PC-9 (cell line): ENCODE measurements at regions not wholly inside any gene's neighbourhood (a gene's known extent, or its start where the extent isn't known, plus 50 kb on each side); places are given as distances from the start of the nearest gene placed in this dataset.

Source experiments
- BruUV-seq: library from RNA; stranded (reverse); fragments of 400-500 nt; replicated peaks from 2 replicates; lab custom pipeline; 2021; lab: Mats Ljungman, UMichigan
- CTCF ChIA-PET: fragments of 300-600 bp; sonication (Branson Sonifier 250); formaldehyde crosslinking; loops from one replicate; lab custom pipeline; 2022; ENCODE audit warnings: antibody characterized with exemption; lab: Charles Lee
- POLR2A ChIA-PET: fragments of 300-600 bp; sonication (Branson Sonifier 250); formaldehyde crosslinking; loops from one replicate; lab custom pipeline; 2022; ENCODE audit warnings: antibody characterized with exemption; ENCODE audit not compliant: unreplicated experiment; lab: Charles Lee
- DNase-seq, 2 experiments: peaks; one replicate each; pipeline versions ENCODE4 v3.0.0 to v3.0.0-alpha.2; 2015 to 2022; ENCODE audit warnings: mixed read lengths in 1 of 2
- H2AFZ ChIP-seq: fragments of 200-600 bp; sonication (generic); 2 replicates; pipeline ENCODE4 v1.8.1; 2017; ENCODE audit warnings: antibody characterized with exemption
- H3F3A ChIP-seq: fragments of 200-600 bp; sonication (generic); 2 replicates; pipeline ENCODE4 v1.8.1; 2017; ENCODE audit warnings: antibody characterized with exemption, mild to moderate bottlenecking, low read depth; ENCODE audit not compliant: insufficient read depth
- H3K27ac ChIP-seq: fragments of 200-600 bp; sonication (generic); 2 replicates; pipeline ENCODE4 v1.6.1; 2016; ENCODE audit warnings: mixed run types
- H3K27me3 ChIP-seq: fragments of 200-600 bp; sonication (generic); 2 replicates; pipeline ENCODE4 v1.6.1; 2016; ENCODE audit warnings: low read depth, mixed run types; ENCODE audit not compliant: insufficient read depth
- H3K36me3 ChIP-seq: fragments of 200-600 bp; sonication (generic); 2 replicates; pipeline ENCODE4 v1.6.1; 2016; ENCODE audit warnings: low read depth, mixed run types
- H3K4me1 ChIP-seq: fragments of 200-600 bp; sonication (generic); replicated peaks from 2 replicates; pipeline ENCODE4 v1.6.1; 2016; ENCODE audit warnings: mixed run types; ENCODE audit not compliant: insufficient read depth
- H3K4me2 ChIP-seq: fragments of 200-600 bp; sonication (generic); 2 replicates; pipeline ENCODE4 v1.6.1; 2017; ENCODE audit warnings: mixed run types
- H3K4me3 ChIP-seq: fragments of 200-600 bp; sonication (generic); 2 replicates; pipeline ENCODE4 v1.6.1; 2016; ENCODE audit warnings: mixed run types
- H3K79me2 ChIP-seq: fragments of 200-600 bp; sonication (generic); 2 replicates; pipeline ENCODE4 v1.6.1; 2017; ENCODE audit warnings: low read depth, mixed run types
- H3K9me2 ChIP-seq: fragments of 200-600 bp; sonication (generic); 2 replicates; pipeline ENCODE4 v1.8.1; 2017; ENCODE audit warnings: mild to moderate bottlenecking; ENCODE audit not compliant: insufficient read depth
- H3K9me3 ChIP-seq: fragments of 200-600 bp; sonication (generic); 2 replicates; pipeline ENCODE4 v1.8.1; 2016; ENCODE audit warnings: low read depth; ENCODE audit not compliant: insufficient read depth
- H4K20me1 ChIP-seq: fragments of 200-600 bp; sonication (generic); 2 replicates; pipeline ENCODE4 v1.8.1; 2017; ENCODE audit not compliant: insufficient read depth
- CTCF ChIP-seq: fragments of 200-600 bp; sonication (generic); conservative IDR thresholded peaks from 2 replicates; pipeline ENCODE4 v1.6.1; 2017; ENCODE audit warnings: mixed run types, antibody characterized with exemption, mild to moderate bottlenecking, moderate library complexity
- EZH2 ChIP-seq: fragments of 200-600 bp; sonication (generic); IDR thresholded peaks from 2 replicates; pipeline ENCODE4 v1.8.0; 2017; ENCODE audit warnings: antibody characterized with exemption, low read depth
- intact Hi-C: fragments of 100-400 bp; cut with micrococcal nuclease; formaldehyde crosslinking; loops from one replicate; pipeline ENCODE4 v1.10.0; 2022; ENCODE audit not compliant: unreplicated experiment

GRCh38 chr2:111628221-111628620 lies 255.8 kb downstream of the ANAPC1 start:
- ChIA-PET POLR2A (no interaction called here), CTCF (no interaction called here)
- no peak overlapping the region for H3K4me2 ChIP-seq
- no peaks in the 10 kb centered on the region for H4K20me1 ChIP-seq
- H2AFZ ChIP-seq: no peak overlapping the region
- no peaks in the 10 kb centered on the region for H3K27me3 ChIP-seq
- H3K9me3 ChIP-seq: peaks cover 35% of the 10 kb centered on the region; the same call in 1 of the 2 replicates
- peaks cover 15% of the 10 kb centered on the region for H3F3A ChIP-seq
- TF ChIP-seq CTCF: no peak
- no peak for TF ChIP-seq EZH2
- no TSS peak for BruUV-seq
- H3K9me2 ChIP-seq: no peaks in the 10 kb centered on the region
- intact Hi-C loops: no loop called here
- H3K27ac ChIP-seq: no peak overlapping the region
- no peaks in the 10 kb centered on the region for H3K79me2 ChIP-seq
- no peaks in the 10 kb centered on the region; the same call in 1 of the 2 replicates for H3K36me3 ChIP-seq
- no peak overlapping the region for H3K4me3 ChIP-seq
- peaks cover 36% of the 10 kb centered on the region for H3K4me1 ChIP-seq
- no peak for DNase-seq

GRCh38 chr2:111629983-111630382 lies 254.0 kb downstream of the ANAPC1 start:
- intact Hi-C loops: no loop called here
- BruUV-seq: no TSS peak

GRCh38 chr2:111632661-111633060 lies 251.3 kb downstream of the ANAPC1 start:
- Histone ChIP-seq H3K4me1 (no peaks in the 10 kb centered on the region), H3K4me2 (no peak overlapping the region), H3K9me3 (peaks cover 28% of the 10 kb centered on the region; the same call in 1 of the 2 replicates), H4K20me1 (no peaks in the 10 kb centered on the region), H3K79me2 (no peaks in the 10 kb centered on the region), H3F3A (no peaks in the 10 kb centered on the region), H3K9me2 (no peaks in the 10 kb centered on the region), H3K36me3 (no peaks in the 10 kb centered on the region; the same call in 1 of the 2 replicates), H3K27me3 (no peaks in the 10 kb centered on the region), H2AFZ (no peak overlapping the region), H3K27ac (no peak overlapping the region), H3K4me3 (no peak overlapping the region)
- BruUV-seq: no TSS peak
- no peak for DNase-seq
- ChIA-PET CTCF (no interaction called here), POLR2A (no interaction called here)
- TF ChIP-seq EZH2: no peak
- TF ChIP-seq CTCF: no peak
- intact Hi-C loops: no loop called here

More at GRCh38 chr2:111629983-111630382, 254.0 kb downstream of the ANAPC1 start:
- CTCF ChIA-PET: no interaction called here
- no peaks in the 10 kb centered on the region for H3K9me2 ChIP-seq
- TF ChIP-seq CTCF: no peak
- no peak for TF ChIP-seq EZH2
- H3K27me3 ChIP-seq: no peaks in the 10 kb centered on the region
- POLR2A ChIA-PET: no interaction called here
- no peak overlapping the region for H2AFZ ChIP-seq
- peaks cover 35% of the 10 kb centered on the region; the same call in 1 of the 2 replicates for H3K9me3 ChIP-seq
- H3F3A ChIP-seq: peaks cover 13% of the 10 kb centered on the region
- no peak for DNase-seq
- H3K4me3 ChIP-seq: no peak overlapping the region
- H3K4me2 ChIP-seq: no peak overlapping the region
- no peak overlapping the region for H3K27ac ChIP-seq
- H3K36me3 ChIP-seq: no peaks in the 10 kb centered on the region; the same call in 1 of the 2 replicates
- peaks cover 20% of the 10 kb centered on the region for H3K4me1 ChIP-seq
- H4K20me1 ChIP-seq: no peaks in the 10 kb centered on the region
- no peaks in the 10 kb centered on the region for H3K79me2 ChIP-seq
